ENCODE measurements at regions not wholly inside any gene's neighbourhood (a gene's known extent, or its start where the extent isn't known, plus 50 kb on each side); places are given as distances from the start of the nearest gene placed in this dataset.

GRCh38 chrX:57822818-57823217 lies 87.4 kb downstream of the ZXDA start:
- H3K4me3 Mint-ChIP-seq = no peak overlapping the region
- H3K14ac ChIP-seq (ENCODE audit: insufficient read depth, low read length) = no peak overlapping the region

More at GRCh38 chrX:57822818-57823217, 87.4 kb downstream of the ZXDA start:
- no peak overlapping the region for H3K18ac ChIP-seq (ENCODE audit: insufficient read length, low read depth, low read length)
- H3K9me3 ChIP-seq (ENCODE audit: control insufficient read depth, low read depth, low read length) = peaks cover 11% of the 10 kb centered on the region
- H2BK120ac ChIP-seq (ENCODE audit: low read depth, low read length, poor library complexity, severe bottlenecking) = no peak overlapping the region
- H2BK5ac ChIP-seq (ENCODE audit: insufficient read length, low read length) = no peak overlapping the region
- no peak overlapping the region for H2AK5ac ChIP-seq (ENCODE audit: insufficient read length, low read length)
- H3K27me3 Mint-ChIP-seq (ENCODE audit: low read depth) = no peaks in the 10 kb centered on the region; the same call in 1 of the 2 replicates
- H3K79me1 ChIP-seq (ENCODE audit: insufficient read depth, low read depth, low read length, poor library complexity, severe bottlenecking) = no peaks in the 10 kb centered on the region
- no peak overlapping the region for H3K27ac ChIP-seq (ENCODE audit: insufficient read length, low read depth, low read length)
- peaks cover 2% of the 10 kb centered on the region; the same call in 1 of the 2 replicates for H3K4me1 ChIP-seq (ENCODE audit: insufficient read depth, low read length)
- no peak overlapping the region for H3K27ac Mint-ChIP-seq
- no peaks in the 10 kb centered on the region for H3K27me3 ChIP-seq (ENCODE audit: insufficient read depth, low read length)
- H3K4ac ChIP-seq (ENCODE audit: low read depth, low read length) = no peak overlapping the region
- no peak overlapping the region for H4K91ac ChIP-seq (ENCODE audit: insufficient read length, low read depth, low read length)
- H3T11ph ChIP-seq (ENCODE audit: low read length) = no peak overlapping the region
- TF ChIP-seq CTCF (conservative IDR thresholded peaks at IDR 0.05) = no peak
- no peak overlapping the region for H2AFZ ChIP-seq (ENCODE audit: low read length)
- H3K9ac ChIP-seq (ENCODE audit: extremely low read depth, insufficient read length, low read length) = no peak overlapping the region
- no peak overlapping the region for H4K5ac ChIP-seq (ENCODE audit: insufficient read length, low read depth, low read length)
- peaks cover 0 to 6% of the 10 kb centered on the region in 2 experiments; a peak in 2 of 4 replicates for H3K4me1 Mint-ChIP-seq
- no peaks in the 10 kb centered on the region for H3K23me2 ChIP-seq (ENCODE audit: insufficient read length, low read depth, low read length, poor library complexity, severe bottlenecking)
- WGBS (ENCODE audit: extremely low coverage, insufficient read length, low lambda C conversion rate) = no CpG with 5 or more reads among the region's 4 CpGs
- DNase-seq = no peak
- H3K9me3 Mint-ChIP-seq = peaks cover 87 to 94% of the 10 kb centered on the region in 2 experiments
- H3K23ac ChIP-seq (ENCODE audit: insufficient read length, low read depth, low read length) = no peak overlapping the region
- H3K36me3 Mint-ChIP-seq (ENCODE audit: insufficient read depth in 1 of 3, low read depth in 3 of 3) = peaks cover 4 to 8% (median 8%) of the 10 kb centered on the region in 3 experiments; a peak in 5 of 7 replicates
- H4K20me1 ChIP-seq (ENCODE audit: control insufficient read depth, insufficient read depth, insufficient read length) = no peaks in the 10 kb centered on the region
- no peak overlapping the region for H3K4me2 ChIP-seq (ENCODE audit: insufficient read depth, insufficient read length, low read length)
- no peak overlapping the region for H2BK15ac ChIP-seq (ENCODE audit: low read depth, low read length)
- H2BK20ac ChIP-seq (ENCODE audit: low read depth, low read length, poor library complexity, severe bottlenecking) = no peak overlapping the region
- no peak overlapping the region for H3K56ac ChIP-seq (ENCODE audit: insufficient read length, low read depth, low read length)
- no peak overlapping the region for H2BK12ac ChIP-seq (ENCODE audit: insufficient read length, low read depth, low read length)
- H4K8ac ChIP-seq (replicated peaks; ENCODE audit: insufficient read length, low read depth, low read length) = no peak overlapping the region
- no peaks in the 10 kb centered on the region for H3K79me2 ChIP-seq (ENCODE audit: insufficient read depth, low read length)

All from H9 (cell line).